Activated CD8-positive, alpha-beta memory T cell treated with anti-CD3 and anti-CD28 coated beads for 48 hours (primary cell): ENCODE measurements at regions not wholly inside any gene's neighbourhood (a gene's known extent, or its start where the extent isn't known, plus 50 kb on each side); places are given as distances from the start of the nearest gene placed in this dataset.

ENCODE experiments used
- DNase-seq, 3 experiments: peaks; one replicate each; pipeline ENCODE4 v3.0.0-alpha.2; 2020; ENCODE audit warnings: low read depth in 2 of 3, low spot score in 2 of 3

DNA sequence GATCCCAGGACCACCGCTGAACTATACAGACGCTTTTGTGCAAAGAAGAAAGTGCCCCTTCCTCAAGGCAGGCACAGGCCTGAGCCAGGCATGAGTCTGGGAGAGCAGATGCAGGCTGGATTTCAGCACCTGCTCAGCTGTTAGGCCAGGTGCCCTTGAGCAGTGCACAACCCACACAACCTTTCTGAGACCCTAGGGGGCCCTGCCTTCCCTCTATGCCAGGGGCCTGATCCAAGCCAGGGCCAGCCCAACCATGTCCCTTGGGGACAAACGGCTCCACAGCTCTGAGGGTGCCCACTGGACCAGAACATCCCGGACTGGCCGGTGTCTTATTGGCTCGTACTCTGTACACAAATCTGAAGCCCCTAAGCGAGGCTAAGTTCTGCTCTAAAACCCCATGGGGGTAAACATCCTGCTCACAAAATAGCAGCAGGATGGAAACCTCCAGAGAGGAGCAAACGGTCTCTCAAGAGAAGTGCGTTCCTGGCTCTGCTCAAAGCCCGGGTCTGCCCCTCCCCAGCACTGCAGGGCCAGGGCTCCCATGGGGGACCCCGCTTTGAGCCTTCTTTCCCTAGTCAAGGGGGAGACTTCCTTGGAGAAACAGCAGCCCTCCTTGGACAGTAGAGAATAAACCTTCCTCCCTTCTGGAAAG lies 275.1 kb downstream of the NPHP4 start:
- no peak for DNase-seq

GRCh38 chr1:5716126-5716525 lies 276.1 kb downstream of the NPHP4 start:
- DNase-seq: no peak

- DNase-seq: no peak
Measured at GRCh38 chr1:5713101-5714010, 278.9 kb downstream of the NPHP4 start.

DNA sequence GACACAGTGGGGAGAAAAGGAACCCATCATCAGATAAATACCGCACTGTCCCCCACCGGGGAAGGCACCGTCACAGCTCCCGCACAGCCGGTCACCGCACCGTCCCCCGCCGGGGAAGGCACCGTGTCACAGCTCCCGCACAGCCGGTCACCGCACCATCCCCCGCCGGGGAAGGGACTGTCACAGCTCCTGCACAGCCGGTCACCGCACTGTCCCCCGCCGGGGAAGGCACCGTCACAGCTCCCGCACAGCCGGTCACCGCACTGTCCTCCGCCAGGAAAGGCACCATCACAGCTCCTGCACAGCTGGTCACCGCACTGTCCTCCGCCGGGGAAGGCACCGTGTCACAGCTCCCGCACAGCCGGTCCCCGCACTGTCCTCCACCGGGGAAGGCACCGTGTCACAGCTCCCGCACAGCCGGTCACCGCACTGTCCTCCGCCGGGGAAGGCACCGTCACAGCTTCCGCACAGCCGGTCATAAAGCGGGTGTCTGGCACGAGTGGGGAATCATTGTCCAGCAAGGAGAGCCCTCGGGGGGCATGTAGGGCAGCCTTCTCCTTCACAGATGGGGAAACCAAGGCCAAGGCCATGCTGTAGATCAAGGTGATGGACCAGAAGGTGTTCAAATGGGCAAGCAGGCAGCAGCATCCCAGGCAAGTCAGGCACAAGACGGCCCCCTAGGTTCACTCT lies 280.1 kb downstream of the NPHP4 start:
- DNase-seq: no peak

- no peak for DNase-seq
Measured at GRCh38 chr1:5711079-5711478, 281.1 kb downstream of the NPHP4 start.

DNA sequence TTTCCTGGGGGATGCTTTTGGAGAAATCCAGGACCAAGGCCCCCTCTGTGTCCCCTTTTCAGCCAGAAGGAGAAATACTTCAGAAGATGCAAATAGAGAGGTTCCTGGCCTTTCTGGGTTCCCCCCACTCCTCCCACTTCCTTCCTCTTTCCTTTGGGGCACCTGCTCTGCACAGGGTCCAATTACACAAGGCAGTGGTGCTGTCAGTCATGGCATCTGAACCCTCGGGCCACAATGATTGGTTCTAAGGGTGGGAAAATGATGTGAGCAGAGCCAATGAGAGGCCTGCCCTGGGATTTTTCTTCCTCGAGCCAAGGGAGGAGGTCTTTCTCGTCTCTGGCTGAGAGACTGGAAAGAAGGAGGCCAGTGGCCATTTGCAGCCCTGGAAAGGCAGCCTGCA lies 282.2 kb downstream of the NPHP4 start:
- DNase-seq: no peak

- no peak for DNase-seq
Measured at GRCh38 chr1:5709461-5709975, 282.7 kb downstream of the NPHP4 start.

GRCh38 chr1:5708346-5709245 lies 283.6 kb downstream of the NPHP4 start:
- no peak for DNase-seq

DNA sequence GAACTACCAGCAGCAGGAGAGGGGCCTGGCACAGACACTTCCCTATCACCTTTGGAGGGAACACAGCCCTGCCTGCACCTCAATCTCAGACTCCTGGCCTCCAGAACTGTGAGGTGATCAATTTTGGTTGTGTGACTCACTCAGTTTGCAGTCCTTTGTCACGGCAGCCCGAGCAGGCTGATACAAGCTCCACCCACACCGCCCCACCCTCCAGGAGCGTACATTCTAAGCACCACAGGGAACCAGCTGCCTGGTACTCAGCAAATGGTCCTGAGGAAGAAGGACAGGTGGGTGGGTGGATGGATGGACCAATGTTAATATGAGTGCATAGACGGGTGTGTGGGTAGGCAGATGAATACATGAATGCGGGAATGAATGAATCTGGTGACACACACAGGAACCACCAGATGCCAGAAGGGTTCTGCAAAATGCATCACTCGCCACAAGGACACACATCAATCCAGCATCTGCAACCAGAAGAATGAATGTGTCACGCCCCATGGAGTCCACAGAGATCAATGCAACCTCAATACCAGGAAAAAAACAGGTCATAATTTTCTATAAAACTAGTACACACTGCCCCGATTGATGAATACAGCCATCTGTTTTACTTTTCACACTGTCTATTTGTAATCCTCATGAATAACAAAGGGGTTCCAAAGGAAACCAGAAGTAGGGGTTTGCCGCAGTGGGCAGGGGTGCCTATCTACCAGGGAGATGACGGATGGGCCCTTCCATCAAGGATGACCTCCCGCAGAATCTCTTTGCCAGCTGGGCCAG lies 284.5 kb downstream of the NPHP4 start:
- no peak for DNase-seq

DNA sequence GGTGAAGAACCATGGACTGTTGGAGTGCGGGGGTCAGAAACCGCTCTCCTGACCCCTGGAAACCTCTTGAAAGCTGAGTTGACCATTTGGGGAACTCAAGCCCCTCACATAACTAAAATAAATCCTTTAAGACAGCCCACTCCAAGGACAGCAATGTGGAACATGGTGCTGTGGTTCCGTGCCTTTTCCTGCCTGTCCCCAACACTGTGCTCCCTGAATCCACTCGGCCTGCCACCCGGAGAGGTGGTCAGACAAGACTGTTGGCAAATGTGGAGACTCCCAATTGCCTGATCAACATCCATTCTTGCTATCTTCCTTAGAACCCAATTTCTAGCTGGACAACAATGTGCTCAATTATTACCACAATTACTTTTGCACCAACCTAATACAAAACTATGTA lies 286.0 kb downstream of the NPHP4 start:
- no peak for DNase-seq

GRCh38 chr1:5705751-5706150 lies 286.5 kb downstream of the NPHP4 start:
- no peak for DNase-seq

- no peak for DNase-seq
Measured at GRCh38 chr1:5704561-5705514, 287.4 kb downstream of the NPHP4 start.

DNA sequence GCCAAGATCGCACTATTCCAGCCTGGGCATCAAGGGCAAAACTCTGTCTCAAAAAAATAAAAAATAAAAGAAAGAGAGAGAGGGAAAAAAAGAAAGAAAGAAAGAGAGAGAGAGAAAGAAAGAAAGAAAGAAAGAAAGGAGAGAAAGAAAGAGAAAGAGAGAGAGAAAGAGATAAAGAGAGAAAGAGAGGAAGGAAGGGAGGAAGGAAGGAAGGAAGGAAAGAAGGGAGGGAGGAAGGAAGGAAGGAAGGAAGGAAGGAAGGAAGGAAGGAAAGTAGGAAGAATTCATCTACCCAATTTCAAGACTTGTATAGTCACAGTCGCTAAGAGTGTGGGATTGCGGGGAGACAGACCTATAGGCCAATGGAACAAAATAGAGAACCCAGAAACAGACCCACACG lies 290.6 kb downstream of the NPHP4 start:
- DNase-seq: no peak

DNA sequence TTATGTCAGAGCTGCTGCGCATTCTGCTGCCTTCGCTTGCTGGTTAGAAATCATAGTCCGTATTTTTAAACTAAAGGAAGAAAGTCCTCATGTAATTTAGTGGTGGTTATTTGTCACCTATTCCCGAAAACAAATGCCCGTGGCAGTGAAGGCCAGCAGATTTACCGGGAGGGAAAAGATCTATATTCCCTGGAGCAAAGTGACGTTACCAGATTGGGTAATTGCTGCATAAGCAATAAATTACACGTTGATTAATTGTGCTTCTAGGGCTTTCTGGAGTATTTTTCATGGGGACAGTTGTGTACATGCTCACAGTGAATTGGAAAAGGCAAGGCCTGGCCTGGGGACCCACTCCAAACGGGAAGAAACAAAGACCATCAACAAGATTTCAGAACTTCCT lies 298.7 kb downstream of the NPHP4 start:
- DNase-seq: no peak

GRCh38 chr1:5692664-5693063 lies 299.6 kb downstream of the NPHP4 start:
- no peak for DNase-seq

DNA sequence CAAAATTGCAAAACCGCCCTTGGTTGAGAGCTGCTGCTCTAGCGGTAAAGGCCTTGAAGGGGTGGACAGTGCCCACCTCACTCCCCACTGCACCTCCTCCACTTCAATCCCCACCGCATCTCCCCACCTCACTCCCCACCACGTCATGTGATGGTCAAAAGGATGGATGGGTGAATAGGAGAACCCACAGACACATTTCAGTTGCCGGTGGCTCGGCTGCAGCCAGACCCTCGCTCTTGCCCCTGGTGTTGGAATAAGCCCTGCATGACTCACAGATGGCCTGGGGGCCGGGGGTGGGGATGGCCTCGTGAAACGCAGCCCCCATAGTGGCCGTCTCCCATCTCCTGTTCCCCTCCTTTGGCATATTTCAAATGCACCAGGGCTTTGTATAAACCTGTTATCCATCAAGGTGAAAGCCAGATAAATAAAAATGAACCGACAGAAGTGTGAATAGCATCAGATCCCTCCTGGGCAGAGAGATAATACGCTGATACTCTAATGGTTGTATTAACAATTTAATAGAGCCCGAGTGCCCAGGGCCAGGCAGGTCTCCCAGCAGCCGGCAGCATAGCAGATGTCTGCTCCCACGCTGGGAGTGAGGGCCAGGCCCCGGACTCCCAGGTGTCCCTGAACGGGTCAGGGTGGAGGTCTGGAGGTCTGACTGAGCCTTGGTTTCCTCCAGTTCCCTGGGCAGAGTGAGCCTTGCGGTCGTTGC lies 300.3 kb downstream of the NPHP4 start:
- no peak for DNase-seq

- DNase-seq: no peak
Measured at GRCh38 chr1:5690898-5691297, 301.3 kb downstream of the NPHP4 start.

DNA sequence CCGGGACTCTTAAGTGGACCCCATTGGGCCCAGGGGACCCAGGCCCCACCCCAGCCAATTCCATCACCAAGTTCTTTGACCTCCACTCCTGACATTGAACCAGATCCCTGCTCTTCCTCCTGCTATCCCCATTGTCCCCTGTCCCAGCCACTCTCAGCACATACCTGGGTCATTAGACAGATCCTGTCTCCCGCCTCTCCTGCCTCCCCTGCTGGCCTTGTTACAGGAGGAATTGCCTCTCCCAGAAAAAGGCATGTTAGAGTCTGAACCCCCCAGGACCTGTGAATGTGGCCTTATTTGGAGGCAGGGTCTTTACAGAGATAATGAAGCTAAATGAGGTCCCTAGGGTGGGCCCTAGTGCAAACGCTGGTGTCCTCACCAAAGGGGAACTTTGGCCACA lies 301.9 kb downstream of the NPHP4 start:
- DNase-seq: no peak
